Mesenteric fat pad (tissue), 1 donor: ENCODE measurements at regions not wholly inside any gene's neighbourhood (a gene's known extent, or its start where the extent isn't known, plus 50 kb on each side); places are given as distances from the start of the nearest gene placed in this dataset.
"Not testable (repeated sequence)": the region's sequence is repeated elsewhere in the genome, so short reads cannot be mapped to it uniquely, and the experiment has no call there.

Source experiments
- DNase-seq: peaks from one replicate; pipeline ENCODE4 v3.0.0-alpha.2; 2020; ENCODE audit warnings: low spot score
- donor health status: DM: yes; HTN: yes; CAD: no.

GRCh38 chr11:123344790-123345357 lies 85.2 kb upstream of the GRAMD1B start:
- DNase-seq: no peak

DNA sequence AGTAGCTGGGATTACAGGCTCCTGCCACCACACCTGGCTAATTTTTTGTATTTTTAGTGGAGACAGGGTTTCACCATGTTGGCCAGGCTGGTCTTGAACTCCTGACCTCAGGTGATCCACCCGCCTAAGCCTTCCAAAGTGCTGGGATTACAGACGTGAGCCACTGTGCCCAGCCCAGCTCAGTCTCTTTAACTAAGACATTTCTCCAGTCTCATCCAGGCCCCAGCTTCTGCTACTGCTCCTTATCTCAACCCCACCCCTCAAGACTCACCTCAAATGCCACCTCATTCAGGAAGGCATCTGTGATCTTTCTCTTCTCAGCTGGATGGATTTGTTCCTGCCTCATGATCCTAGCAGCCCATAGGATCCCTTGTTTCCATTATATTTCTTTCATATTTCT lies 85.9 kb upstream of the GRAMD1B start:
- not testable (repeated sequence) for DNase-seq

DNA sequence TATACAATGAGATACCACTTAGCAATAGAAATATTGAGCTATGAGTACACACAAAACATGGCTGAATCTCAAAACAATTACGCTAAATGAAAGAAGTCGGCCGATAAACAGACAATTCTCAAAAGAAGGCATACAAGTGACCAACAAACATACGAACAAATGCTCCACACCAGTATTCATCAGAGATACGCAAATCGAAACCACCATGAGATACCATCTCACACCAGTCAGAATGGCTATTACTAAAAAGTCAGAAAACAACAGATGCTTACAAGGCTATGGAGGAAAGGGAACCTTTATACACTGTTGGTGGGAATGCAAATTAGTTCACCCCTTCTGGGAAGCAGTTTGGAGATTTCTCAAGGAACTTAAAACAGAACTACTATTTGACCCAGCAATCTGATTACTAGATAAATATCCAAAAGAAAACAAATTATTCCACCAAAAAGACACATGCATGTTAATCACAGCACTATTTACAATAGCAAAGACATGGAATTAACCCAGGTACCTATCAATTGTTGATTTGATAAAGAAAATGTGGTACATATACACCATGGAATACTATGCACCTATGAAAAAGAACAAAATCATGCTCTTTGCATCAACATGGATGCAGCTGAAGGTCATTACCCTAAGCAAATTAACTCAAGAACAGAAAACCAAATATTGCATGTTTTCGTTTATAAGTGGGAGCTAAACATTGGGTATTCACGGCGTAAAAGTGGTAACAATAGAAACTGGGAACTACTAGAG lies 90.9 kb upstream of the GRAMD1B start:
- DNase-seq: no peak

- DNase-seq: no peak
Observed at GRCh38 chr11:123338266-123338800, 91.7 kb upstream of the GRAMD1B start.

DNA sequence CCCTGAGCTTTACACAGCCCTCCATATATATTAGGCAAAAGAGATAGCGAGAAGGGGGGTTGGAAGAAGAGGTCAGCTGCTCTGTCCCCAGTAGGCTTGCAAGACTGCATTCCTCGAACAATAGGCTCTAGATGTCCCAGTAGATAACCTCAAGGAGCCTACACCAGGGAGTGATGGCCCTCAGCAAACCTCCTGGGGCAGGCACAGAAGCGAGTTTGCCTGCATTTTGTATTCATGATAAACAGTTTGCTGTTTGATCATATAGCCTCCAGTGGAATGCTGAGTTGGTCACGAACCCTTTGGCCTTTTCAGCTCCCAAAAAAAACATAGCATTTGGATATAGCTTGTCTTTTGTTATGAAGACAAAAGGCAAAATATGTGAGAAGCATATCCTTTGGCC lies 95.1 kb upstream of the GRAMD1B start:
- no peak for DNase-seq

DNA sequence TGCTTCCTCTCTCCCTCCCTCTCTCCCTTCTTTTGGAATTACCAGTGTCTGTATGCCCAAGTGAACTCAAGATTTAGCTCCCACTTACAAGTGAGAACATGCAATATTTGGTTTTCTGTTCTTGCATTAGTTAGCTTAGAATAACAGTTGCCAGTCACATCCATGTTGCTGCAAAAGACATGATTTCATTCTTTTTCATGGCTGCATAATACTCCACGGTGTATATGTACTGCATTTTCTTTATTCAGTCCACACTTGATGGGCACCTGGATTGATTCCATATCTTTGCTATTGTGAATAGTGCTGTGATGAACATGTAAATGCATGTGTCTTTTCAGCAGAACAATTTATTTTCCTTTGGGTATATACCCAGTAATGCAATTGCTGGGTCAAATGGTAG lies 97.5 kb upstream of the GRAMD1B start:
- not testable (repeated sequence) for DNase-seq

- no peak for DNase-seq
Observed at GRCh38 chr11:123330948-123331347, 99.1 kb upstream of the GRAMD1B start.

DNA sequence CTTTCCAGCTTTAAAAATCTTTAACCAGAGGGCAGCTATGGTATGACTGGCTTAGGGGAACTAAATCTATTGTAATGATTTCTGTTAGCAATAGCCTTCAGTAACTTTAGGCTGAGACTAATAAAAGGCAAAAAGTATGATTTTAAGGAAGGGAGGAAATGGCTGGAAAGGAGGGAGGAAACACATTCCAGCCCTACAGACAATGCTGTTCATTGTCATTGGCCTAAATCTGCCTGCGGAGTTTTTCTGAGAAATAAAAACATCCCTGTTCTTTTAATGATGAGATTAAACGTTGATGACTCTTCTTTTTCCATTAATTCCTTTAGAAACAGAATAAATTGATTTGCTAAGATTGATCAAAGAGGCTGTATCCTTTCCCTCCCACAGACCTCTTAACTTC lies 99.6 kb upstream of the GRAMD1B start:
- no peak for DNase-seq

DNA sequence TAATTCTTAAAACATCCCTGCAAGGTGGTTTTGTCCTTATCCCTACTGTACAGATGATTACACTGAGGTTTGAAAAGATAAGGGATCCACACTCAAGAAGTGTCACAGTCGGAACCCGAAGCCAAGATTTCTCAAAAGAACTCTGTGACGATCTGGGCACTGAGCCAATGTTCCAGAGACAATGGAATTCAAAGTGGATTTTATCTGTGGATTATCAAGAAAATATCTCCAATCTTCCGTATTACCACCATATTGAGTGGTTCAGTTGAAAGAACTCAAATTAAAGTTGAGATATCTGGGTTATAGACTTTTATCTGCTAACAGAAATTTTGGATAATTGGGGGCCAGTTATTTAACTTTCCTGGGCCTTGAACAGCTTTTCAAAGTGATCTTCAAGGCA lies 100.0 kb upstream of the GRAMD1B start:
- DNase-seq: no peak

DNA sequence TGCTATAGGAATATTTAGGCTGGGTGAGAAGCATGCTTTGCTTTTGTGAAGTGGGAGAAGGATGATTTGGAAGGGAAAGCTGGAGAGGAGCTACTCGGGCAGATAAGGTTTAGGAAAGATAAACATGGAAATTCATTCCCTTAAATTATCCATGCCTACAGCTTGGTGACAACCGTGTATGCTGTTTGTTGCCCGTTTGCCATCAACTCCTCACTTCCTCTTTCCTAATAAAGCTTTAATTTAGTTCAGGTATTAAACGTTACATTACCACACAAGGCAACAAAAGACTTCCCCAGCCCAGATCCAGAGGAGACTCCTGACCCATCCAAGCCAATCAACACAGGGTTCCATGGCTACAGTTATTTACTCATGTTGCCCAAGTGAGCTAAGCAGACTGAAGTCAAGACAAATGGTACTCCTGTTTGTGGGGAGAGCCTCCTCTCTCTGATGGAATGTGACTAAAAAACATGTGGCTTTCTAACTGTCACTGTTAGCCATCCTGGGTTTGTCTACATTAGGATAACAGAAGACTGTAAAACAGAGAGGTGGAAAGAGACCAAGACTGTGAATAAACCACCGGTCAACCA lies 101.7 kb upstream of the GRAMD1B start:
- no peak for DNase-seq

DNA sequence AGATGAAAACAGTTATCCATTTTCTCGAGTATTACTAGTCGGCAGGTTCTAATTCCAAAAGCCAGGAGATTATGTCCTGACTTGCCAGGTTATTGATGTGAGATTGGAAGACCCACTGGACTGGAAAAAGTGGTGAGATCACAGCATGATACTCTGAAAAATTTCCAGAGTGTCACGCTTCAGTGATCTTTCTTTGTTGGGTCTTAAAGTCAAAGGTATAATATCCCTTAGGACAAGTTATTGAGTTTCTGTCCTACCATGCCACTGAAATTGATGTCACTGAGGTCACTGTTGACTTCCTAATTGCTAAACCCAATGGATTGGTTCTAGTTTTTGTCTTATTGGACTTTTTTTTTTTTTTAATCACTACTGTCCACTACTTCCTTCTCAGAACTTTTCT lies 104.5 kb upstream of the GRAMD1B start:
- DNase-seq: no peak

DNA sequence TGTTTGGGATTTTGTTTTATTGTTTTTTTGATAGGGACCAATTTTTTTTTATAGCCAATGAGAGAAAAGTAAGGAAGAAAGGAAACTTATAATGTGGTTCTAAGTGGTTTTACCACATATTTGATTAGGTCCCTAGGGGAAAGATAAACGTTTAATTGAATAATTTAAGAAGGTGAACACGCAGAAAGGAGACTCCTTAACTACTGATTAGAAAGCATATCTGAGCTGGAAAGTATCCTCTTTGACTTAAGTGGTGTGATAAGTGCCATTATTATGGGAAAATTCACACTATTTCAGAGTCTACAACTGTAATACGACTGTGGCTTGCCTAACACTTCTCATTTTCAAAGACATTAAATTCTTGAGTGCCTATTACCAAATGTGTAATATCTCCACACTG lies 106.5 kb upstream of the GRAMD1B start:
- DNase-seq: no peak

- no peak for DNase-seq
Observed at GRCh38 chr11:123321636-123322035, 108.4 kb upstream of the GRAMD1B start.

DNA sequence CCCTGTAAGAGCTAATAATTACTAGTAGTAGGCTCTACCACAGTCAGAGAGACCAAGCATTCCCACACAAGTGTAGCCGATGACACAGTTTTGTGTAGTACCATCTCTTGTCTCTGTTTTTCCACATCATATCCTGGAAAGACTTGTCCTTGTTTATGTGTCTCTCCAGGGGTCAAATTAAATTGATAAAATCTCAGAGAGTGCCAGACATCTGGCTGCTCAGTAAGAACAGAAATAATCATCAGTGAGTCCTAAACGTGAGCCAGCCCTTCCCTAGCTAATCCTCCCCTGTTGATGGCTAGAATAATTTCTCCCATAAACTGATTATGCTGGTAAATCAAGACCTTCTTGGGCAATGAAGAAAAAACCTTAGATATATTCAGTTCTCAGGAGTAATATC lies 111.4 kb upstream of the GRAMD1B start:
- DNase-seq: no peak

DNA sequence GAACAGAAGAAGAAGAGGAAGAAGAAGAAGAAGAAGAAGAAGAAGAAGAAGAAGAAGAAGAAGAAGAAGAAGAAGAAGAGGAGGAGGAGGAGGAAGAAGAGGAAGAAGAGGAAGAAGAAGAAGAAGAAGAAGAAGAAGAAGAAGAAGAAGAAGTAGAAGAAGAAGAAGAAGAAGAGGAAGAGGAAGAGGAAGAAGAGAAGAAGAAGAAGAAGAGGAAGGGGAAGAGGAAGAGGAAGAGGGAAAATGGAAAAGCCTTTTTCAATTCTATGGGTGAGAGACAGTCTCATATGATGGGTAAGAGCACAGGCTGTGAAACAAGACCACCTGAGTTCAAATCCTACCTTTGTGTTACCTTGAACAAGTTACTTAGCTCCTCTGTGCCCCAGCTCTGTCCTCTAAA lies 111.9 kb upstream of the GRAMD1B start:
- not testable (repeated sequence) for DNase-seq

DNA sequence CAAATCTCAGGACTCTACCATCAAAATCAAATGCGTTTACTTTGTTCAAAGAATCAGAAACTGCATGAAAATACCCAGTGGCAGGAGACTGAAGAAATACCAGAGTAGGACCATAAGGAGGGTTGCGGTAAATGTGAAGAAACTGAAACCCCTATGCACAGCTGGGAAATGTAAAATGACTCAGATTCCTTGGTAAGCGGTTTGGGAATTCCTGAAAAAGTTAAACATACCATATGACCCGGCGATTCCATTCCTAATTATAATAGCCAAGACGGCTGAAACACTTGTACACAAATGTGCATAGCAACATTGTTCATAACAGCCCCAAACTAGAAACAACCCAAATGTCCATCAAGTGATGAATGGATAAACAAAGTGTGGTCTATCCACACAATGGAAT lies 114.1 kb upstream of the GRAMD1B start:
- DNase-seq: no peak

- DNase-seq: no peak
Observed at GRCh38 chr11:123314972-123315371, 115.1 kb upstream of the GRAMD1B start.

GRCh38 chr11:123313262-123313661 lies 116.8 kb upstream of the GRAMD1B start:
- DNase-seq: no peak

DNA sequence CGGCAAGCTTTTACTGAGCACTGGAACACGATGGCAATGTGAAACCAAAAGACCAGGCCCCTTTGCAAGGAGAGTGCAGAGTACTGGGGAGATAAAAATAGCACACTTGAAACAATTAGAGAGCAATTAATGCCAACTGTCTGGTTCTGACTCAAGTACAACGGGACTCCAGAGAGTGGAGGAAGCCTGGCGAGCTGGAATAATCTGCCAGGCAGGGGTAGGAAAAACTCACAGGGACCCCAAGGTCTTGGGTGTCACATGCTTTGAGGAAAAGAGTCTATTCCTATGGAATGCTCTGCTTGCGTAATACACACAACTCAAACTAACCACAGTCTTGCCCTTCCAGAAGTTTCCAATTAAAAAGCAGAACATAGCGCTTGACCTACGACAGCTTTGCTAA lies 113.0 kb upstream of the CLMP start:
- DNase-seq: no peak

GRCh38 chr11:123307276-123307675 lies 112.2 kb upstream of the CLMP start:
- no peak for DNase-seq

DNA sequence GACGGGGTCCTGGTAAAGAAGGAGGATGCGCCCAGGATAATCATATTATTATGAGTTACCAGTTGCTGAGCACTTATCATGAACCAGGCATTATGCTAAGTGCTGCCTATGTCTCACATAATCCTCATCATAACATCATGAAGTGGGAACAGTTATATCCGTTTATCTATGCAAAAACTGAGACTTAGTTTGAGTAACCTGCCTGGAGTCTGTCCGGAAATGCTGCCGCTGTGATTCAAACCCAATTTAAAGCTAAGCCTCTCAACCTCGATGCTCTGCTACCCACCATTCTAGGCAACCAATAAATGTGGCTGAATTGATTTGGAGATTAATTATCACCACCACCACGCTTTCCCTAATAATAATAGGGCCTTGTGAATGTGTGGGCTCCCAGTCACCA lies 111.5 kb upstream of the CLMP start:
- DNase-seq: no peak

DNA sequence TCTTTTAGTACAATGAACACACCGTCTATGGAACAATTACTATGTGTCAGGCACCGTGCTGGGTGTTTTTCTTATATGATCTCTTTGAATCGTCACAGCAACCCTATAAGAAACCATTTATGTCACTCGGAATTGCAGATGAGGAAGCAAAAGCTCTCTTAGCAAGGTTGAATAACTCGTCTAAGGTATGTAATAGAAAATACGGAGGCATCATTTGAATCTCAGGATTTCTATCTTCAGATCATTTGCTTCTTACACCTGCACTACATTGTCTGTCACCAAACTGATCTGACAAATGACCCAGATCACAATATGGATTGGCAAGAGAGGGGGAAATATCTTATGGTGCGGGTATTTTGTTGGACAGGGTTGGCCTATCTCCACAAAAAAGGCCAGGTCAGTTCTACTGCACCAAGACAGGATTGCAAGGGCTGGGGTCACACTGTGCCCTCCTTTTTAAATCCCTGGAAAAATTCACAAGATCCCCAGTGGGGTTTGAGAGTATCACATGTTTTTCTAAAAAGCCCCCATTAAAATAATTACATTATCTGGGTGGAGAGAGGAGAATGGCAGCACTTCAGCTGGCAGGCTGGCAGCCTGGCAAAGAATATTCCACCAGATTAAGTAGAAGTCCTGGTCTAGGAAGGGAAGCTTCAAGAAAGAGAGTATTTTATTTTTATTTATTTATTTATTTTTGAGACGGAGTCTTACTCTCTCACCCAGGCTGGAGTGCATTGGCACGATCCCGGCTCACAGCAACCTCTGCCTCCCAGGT lies 110.7 kb upstream of the CLMP start:
- no peak for DNase-seq
